ENCODE measurements at regions not wholly inside any gene's neighbourhood (a gene's known extent, or its start where the extent isn't known, plus 50 kb on each side); places are given as distances from the start of the nearest gene placed in this dataset.
A peak's percentile ranks its signal among the peaks of the same experiment; 100 is the strongest.

DNA sequence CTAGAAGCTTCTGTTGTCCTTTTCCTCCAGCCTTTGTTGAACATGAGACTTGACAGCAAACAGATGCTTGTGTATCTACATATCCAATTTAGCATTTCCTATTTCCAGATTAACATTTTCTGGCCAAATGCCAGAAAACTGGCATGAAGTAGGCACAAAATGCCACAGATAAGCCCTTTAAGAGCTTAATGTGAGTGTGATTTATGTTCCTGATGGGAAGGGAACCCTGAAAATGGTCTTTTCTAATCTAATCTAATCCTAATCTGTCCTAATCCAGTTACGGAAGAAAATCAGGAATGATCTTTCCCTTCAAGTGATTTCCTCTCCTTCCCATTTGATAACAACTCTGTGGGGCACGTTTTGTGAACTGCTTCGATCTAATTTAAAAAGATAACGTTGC is 133.0 kb upstream of the C1QTNF7 start:
- Histone ChIP-seq H3K27me3 (no peaks in the 10 kb centered on the region), H3K4me3 (no peak overlapping the region), H3K36me3 (no peaks in the 10 kb centered on the region), H3K9me3 (no peaks in the 10 kb centered on the region)
- no peak for DNase-seq

DNA sequence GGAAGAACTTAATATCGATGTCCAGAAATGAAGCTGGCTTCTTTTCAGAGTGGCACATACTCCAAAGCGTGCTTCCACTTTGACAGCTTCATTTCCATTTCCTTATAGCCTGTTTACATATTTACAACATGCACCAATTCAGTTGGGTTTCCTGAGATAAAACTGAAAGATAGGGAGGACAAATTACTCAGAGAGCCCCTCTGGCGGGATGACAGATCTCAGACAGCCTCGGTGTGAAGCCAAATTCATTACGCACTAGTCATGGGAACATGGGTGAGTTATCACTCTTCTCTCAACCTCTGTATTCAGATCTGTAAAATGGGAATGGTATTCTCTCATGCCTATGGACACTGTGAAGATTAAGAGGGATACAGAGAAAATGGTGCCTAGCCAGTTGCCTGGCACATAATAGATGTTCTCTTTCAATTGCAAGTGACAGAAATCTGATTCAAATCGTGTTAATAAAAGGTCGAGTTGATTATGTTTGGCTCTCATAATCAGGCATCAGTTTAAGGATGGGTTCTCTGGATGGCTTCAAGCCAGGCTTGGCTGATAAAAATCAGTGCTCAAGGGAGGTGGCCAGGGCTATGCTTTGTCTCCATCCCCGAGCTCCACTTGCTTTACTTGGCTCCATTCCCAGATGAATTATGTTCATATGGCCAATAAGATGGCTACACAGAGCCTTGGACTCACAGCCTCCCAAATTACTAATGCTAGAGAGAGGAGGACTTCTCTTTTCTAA is 132.2 kb upstream of the C1QTNF7 start:
- no peaks in the 10 kb centered on the region for H3K9me3 ChIP-seq
- H3K4me3 ChIP-seq, result no peak overlapping the region
- no peaks in the 10 kb centered on the region for H3K36me3 ChIP-seq
- no peak for DNase-seq
- no peaks in the 10 kb centered on the region for H3K27me3 ChIP-seq

DNA sequence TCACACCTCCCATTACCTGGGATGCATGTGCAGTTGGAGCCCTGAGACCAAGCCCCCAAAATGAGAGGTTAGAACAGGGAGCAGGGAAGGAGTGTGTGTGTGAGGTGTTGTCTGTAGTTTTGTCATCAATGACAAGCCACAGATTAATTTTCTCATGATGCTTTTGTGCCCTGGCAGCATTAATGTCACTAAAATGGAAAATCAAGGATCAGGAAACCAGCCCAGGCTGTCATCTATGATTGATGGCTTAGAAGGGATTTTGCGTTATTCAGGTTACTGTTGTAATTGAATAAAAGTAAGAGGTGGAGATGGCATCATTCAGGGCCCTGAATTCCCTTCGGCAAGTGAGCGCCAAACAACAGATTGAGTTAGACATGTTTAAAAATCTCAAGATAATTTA is 130.5 kb upstream of the C1QTNF7 start:
- H3K27me3 ChIP-seq, result no peaks in the 10 kb centered on the region
- DNase-seq, result no peak
- H3K4me3 ChIP-seq, result no peak overlapping the region
- H3K9me3 ChIP-seq, result no peaks in the 10 kb centered on the region
- no peaks in the 10 kb centered on the region for H3K36me3 ChIP-seq

DNA sequence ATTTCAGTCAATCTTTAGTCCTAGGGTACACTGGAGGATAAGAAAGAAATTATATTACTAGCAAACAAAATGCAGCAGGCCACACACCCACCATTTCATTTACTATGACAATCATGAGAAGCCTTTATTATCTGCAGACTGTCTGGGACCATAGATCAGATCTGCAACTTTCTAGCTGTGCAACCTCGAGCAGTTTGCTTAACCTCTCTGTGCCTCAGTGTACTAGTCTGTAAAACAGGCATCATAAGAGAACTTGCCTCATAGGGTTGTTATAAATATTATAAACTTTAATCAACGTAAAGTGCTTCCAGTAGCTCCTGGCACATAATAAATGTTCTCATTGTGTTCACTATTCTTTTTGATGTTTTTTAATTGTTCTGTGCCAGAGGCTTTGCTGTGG is 128.2 kb upstream of the C1QTNF7 start:
- no peaks in the 10 kb centered on the region for H3K27me3 ChIP-seq
- H3K36me3 ChIP-seq, result no peaks in the 10 kb centered on the region
- no peak overlapping the region for H3K4me3 ChIP-seq
- H3K9me3 ChIP-seq, result no peaks in the 10 kb centered on the region
- DNase-seq, result no peak

DNA sequence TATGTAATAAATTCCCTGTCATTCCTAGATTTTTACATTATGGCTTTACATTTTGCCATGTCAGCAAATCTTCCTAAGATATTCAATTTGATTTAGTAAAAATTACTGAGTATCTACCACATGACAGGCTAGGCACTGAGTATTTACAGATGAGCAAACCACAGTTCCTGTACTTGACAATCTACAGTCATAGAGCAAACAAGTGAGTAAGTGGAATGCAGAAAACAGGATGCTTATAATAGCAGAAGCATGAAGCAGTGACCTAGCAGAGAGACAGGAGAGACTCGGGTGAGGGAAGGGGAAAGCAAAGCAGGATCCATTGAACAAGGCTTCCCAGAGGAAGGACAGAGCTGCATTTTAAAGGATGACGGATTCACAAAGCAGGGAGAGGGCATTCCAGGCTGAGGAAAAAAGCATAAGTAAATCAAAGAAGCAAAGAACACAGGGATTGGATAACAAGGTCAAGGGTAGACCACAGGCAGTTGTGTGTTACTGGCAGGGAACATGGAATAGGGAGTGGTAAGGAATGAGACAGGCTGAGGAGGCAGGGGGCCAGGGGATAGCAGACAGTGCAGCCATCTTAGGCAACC is 124.7 kb upstream of the C1QTNF7 start:
- Histone ChIP-seq H3K9me3 (no peaks in the 10 kb centered on the region), H3K27me3 (no peaks in the 10 kb centered on the region), H3K36me3 (no peaks in the 10 kb centered on the region), H3K4me3 (no peak overlapping the region)
- DNase-seq, result peak; percentile 25

DNA sequence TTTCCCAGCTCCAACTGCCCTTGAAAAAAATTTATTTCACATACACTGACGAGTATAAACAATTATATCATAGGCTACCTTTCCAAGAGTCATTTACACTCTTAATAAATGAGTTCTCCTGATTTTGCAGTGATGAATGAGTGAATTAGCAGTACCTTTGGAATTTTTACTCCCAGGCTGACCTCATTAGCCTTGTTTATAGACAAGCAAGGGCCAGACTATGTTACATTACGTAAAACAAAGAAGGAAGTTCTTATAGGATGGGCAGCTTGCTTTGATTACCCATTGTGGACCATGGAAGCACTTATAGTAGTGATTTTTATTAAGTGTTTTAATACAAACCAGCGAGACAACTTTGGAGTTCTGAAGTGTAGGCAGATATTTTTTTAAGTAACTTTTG is 112.9 kb upstream of the C1QTNF7 start:
- H3K27me3 ChIP-seq, result no peaks in the 10 kb centered on the region
- no peaks in the 10 kb centered on the region for H3K36me3 ChIP-seq
- no peak for DNase-seq
- no peak overlapping the region for H3K4me3 ChIP-seq
- no peaks in the 10 kb centered on the region for H3K9me3 ChIP-seq

DNA sequence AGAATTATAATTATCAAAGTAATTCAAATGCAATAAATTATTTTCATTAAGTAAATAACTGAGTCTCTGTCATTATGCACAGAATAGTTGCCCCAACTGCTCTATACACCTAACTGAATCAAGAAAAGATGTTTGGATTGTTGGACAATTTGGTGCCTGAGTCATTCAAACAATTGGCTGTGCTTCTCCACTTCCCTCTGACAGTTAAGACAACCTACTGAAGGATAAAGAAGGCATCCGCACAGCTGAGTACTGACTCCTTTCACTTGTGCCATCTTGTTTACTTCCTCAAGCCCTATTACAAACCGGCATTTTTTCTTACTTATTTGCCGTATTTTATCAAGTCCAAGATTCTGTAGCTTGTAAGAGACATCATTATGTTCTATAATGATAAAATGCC is 110.6 kb upstream of the C1QTNF7 start:
- Histone ChIP-seq H3K27me3 (no peaks in the 10 kb centered on the region), H3K36me3 (no peaks in the 10 kb centered on the region), H3K9me3 (no peaks in the 10 kb centered on the region), H3K4me3 (no peak overlapping the region)
- peak; percentile 16 for DNase-seq

DNA sequence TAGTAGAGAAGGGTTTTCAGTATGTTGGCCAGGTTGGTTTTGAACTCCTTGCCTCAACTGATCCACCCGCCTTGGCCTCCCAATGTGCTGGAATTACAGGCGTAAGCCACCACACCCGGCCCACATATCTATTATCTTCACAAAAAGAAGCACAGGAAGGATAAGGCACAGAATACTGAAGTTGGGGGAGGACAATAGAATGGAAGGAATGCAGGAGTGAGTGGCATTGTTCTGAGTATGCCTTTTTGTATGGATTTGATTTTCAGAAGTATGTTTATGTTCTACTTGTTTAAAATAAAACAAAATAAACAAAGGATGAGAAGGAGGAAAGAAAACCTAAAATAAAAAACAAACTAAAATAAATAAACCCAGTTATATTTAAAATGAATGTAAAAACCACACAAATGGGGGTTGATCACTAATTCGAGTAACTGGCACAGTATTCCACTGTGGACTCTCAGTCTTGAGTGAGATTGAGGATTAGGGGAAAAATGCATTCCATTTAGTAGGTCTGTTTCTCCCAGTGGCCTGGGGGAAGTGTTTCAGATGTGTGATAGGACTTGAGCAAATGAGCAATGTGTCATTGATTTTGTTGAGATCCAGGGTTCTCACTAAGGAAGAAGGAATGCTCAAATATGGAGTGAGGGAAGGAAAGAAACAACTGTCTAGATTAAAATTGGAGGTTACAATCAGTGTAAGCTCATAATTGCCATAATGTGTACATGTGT is 109.0 kb upstream of the C1QTNF7 start:
- H3K27me3 ChIP-seq, result no peaks in the 10 kb centered on the region
- H3K4me3 ChIP-seq, result no peak overlapping the region
- DNase-seq, result peak; percentile 21
- H3K36me3 ChIP-seq, result no peaks in the 10 kb centered on the region
- no peaks in the 10 kb centered on the region for H3K9me3 ChIP-seq

DNA sequence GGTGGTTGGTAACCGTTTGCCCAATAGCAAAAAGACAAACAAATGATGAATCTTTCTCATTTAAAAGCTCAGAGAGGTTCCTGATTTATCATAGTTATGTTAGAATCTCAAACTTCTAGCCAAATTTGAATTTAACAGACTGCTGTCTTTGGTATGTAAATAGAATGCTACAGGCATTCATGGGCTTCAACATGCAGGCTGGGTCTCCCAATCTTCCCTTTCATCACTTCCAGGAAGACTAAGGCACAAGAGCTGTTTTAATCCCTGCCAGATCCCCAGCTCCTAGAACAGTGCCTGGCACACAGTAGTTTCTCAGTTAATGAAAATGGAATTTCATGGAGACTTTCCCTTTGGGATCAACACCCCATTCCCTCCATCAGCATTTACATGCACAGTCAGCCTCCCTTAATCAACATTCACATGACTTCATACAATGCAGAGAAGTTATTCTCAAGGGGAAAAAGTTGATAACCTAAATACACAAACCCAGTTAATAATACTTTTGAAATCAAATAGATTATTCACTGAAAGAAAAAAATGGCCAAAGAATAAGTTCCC is 107.6 kb upstream of the C1QTNF7 start:
- no peaks in the 10 kb centered on the region for H3K27me3 ChIP-seq
- H3K4me3 ChIP-seq, result no peak overlapping the region
- no peak for DNase-seq
- H3K36me3 ChIP-seq, result no peaks in the 10 kb centered on the region
- H3K9me3 ChIP-seq, result no peaks in the 10 kb centered on the region

DNA sequence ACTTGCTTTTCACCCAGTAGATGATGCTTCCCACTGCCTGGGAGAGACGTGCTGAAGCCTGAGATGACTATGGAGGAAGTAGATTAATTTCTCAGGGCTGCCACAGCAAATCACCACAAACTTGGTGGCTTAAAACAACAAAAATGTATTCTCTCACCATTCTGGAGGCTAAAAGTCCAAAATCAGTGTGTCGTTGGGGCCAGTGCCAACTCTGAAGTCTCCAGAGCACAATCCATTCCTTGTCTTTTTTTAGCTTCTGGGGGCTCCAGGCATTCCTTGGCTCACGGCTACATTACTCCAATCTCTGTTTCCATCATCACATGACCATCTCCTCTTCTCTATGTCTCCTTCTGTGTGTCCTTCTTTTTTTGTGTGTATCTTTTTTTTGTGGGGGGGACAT is 105.8 kb upstream of the C1QTNF7 start:
- Histone ChIP-seq H3K27me3 (no peaks in the 10 kb centered on the region), H3K36me3 (no peaks in the 10 kb centered on the region), H3K9me3 (no peaks in the 10 kb centered on the region), H3K4me3 (no peak overlapping the region)
- DNase-seq, result no peak

DNA sequence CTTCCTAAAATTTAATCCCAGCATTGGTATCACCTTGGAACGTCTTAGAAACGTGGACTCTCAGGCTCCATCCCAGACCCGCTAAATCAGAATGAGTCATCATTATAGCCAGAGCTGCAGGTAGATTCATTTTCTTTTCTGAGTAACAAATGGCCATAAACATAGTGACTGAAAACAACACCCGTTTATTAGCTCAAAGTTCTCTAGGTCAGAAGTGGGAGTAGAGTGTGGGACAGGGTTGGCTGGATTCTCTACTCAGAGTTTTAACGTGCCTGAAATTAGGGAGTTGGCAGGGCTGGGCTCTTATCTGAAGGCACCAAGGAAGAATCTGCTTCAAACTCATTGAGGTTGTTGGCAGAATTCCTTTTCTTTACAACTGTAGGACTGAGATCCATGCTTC is 101.8 kb upstream of the C1QTNF7 start:
- Histone ChIP-seq H3K27me3 (no peaks in the 10 kb centered on the region), H3K9me3 (no peaks in the 10 kb centered on the region), H3K4me3 (no peak overlapping the region), H3K36me3 (no peaks in the 10 kb centered on the region)
- DNase-seq, result no peak

DNA sequence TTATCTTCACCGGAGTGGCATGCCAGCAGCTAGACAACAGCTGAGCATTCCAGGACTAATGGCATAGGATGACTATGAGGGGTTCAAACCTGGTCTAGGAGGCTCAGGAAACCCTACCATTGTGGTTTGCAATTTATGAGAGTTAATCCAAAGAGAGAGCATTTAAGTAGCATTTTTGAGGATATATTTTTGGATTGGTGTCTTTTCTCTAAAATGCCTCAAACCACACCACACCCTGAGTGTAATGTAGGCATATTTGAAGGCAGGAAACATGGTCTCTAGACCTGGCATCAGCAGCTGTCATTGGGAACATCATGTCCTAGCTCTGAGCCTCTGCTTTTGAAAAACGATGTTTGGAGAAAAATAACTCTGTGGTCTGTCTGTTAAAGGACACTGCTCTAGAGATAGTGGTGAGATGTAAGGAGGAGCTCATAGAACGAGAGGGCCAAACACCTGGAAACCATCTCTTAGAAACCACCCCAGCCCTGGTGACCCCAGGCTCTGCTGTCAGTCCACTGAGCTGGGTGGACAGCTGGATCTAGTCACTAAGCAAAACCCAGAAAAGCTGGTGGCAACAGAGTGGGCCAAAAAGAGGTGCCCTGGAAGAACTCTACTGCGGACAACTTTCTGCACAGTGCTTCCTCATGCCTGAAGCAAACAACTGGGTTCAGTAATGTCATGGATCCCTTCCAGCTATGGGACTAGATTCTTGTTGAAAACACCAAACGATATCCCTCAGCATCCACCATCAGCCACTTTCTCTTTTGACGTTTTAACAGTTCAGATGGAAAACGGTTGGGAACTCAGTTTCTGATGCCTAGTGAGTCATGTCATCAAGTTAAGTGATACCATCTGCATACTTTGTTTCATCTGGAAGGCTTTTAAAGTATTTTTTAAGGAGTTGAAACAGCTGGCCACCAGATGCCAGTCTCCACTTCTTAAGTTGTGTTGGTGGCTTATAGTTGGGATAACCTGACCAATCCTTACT is 100.2 kb upstream of the C1QTNF7 start:
- Histone ChIP-seq H3K4me3 (no peak overlapping the region), H3K27me3 (no peaks in the 10 kb centered on the region), H3K9me3 (no peaks in the 10 kb centered on the region), H3K36me3 (no peaks in the 10 kb centered on the region)
- no peak for DNase-seq

DNA sequence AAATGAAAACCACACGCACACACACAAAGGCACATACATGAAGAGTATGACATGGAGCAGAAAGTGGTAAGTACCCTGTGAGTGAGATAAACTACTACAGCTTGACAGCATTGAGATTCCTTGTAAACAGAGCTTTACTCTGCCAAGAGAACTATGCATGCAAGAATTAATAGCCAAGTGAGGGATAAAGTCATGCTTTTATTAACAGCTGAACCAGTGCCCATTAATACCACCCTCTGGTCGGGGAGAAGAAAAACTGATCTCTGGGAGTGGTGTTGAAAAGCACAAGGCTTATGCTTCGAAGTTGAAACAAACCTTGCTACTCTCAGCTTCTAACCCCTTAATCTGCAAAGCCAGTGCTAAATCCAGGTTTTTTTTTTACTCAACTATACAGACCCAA is 95.9 kb upstream of the C1QTNF7 start:
- Histone ChIP-seq H3K4me3 (no peak overlapping the region), H3K36me3 (no peaks in the 10 kb centered on the region), H3K27me3 (no peaks in the 10 kb centered on the region), H3K9me3 (no peaks in the 10 kb centered on the region)
- no peak for DNase-seq

DNA sequence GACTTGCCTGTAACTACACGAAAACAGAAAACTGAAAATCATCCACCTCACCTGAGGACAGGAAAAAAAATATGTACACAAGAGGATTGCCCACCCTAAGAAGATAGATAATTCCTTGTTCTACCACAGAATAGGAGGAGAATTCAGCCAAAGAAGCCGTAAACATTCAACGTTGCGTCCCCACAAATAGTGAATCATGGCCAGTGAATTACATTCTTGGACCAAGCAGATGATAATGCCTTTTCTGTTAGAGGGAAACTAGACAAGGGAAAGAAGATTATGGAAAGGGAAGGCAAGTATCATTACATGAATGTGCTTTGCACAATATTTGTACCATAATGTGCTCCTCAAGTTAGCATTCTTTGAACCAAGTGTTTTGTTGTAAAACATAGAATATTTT is 95.5 kb upstream of the C1QTNF7 start:
- Histone ChIP-seq H3K36me3 (no peaks in the 10 kb centered on the region), H3K4me3 (no peak overlapping the region), H3K27me3 (no peaks in the 10 kb centered on the region), H3K9me3 (no peaks in the 10 kb centered on the region)
- no peak for DNase-seq

DNA sequence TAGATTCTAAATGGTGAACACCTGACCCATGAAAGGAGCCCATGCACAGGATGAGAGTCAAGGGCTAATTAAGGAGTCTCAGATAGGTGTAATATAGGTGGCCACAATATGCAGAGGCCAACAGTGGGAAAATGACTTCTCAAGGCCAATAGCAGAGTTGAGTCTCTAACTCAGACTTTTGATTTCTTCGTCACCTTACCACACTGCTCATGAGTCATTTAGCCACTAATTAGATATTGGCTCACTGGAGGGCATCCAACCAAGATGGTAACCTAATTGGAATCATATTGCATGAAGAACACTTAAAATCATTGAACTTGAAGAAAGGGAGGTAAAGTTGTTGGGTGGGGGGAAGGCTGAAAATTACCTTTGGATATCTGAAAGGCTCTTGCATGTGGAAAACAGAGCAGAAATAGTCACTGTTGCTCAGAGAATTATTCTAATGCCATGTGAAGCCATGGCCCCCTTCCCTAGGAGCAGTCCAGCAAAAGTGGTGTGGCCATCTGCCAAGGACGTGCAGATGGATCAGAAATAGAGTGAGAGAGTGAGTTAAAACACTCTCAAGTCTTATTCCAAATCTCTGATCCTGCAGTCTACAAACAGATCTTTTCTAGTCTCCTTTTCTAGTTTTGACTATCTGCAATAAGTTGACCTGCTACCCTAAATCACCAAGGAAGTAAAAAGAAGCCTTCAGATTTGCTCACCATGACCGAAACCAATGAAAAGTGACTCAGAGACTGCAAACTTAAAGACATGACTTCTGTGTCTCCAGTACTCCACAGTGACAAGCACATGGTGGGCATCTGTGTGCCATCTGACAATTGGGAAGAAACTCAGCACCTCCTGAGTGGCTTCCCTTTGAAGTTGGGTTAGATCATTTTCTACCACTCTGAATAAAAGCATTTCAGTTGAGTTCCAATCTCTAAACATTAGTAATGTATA is 93.9 kb upstream of the C1QTNF7 start:
- no peaks in the 10 kb centered on the region for H3K36me3 ChIP-seq
- H3K9me3 ChIP-seq, result no peaks in the 10 kb centered on the region
- no peaks in the 10 kb centered on the region for H3K27me3 ChIP-seq
- no peak for DNase-seq
- H3K4me3 ChIP-seq, result no peak overlapping the region

Measured in MG63 (cell line).